ENCODE measurements at regions not wholly inside any gene's neighbourhood (a gene's known extent, or its start where the extent isn't known, plus 50 kb on each side); places are given as distances from the start of the nearest gene placed in this dataset.

GRCh38 chr18:39441648-39442047 lies 1876.0 kb upstream of the CELF4 start:
- DNase-seq: no peak

GRCh38 chr18:39435996-39436395 lies 1870.4 kb upstream of the CELF4 start:
- DNase-seq: no peak

GRCh38 chr18:39435209-39435608 lies 1869.6 kb upstream of the CELF4 start:
- no peak for DNase-seq

- DNase-seq: no peak
Observed at GRCh38 chr18:39434223-39434920, 1868.8 kb upstream of the CELF4 start.

GRCh38 chr18:39425172-39425850 lies 1859.7 kb upstream of the CELF4 start:
- DNase-seq: no peak

- DNase-seq: no peak
Observed at GRCh38 chr18:39424261-39424660, 1858.7 kb upstream of the CELF4 start.

- DNase-seq: no peak
Observed at GRCh38 chr18:39421276-39421675, 1855.7 kb upstream of the CELF4 start.

GRCh38 chr18:39419315-39419714 lies 1853.7 kb upstream of the CELF4 start:
- no peak for DNase-seq

- DNase-seq: no peak
Observed at GRCh38 chr18:39415471-39415870, 1849.9 kb upstream of the CELF4 start.

- no peak for DNase-seq
Observed at GRCh38 chr18:39414009-39414700, 1848.6 kb upstream of the CELF4 start.

GRCh38 chr18:39406941-39407340 lies 1841.3 kb upstream of the CELF4 start:
- no peak for DNase-seq

- no peak for DNase-seq
Observed at GRCh38 chr18:39403121-39403520, 1837.5 kb upstream of the CELF4 start.

- DNase-seq: no peak
Observed at GRCh38 chr18:39399662-39400061, 1834.1 kb upstream of the CELF4 start.

- DNase-seq: no peak
Observed at GRCh38 chr18:39396168-39396567, 1830.6 kb upstream of the CELF4 start.

GRCh38 chr18:39389800-39390379 lies 1824.3 kb upstream of the CELF4 start:
- DNase-seq: no peak

GRCh38 chr18:39380866-39381265 lies 1815.3 kb upstream of the CELF4 start:
- DNase-seq: no peak

- no peak for DNase-seq
Observed at GRCh38 chr18:39380186-39380725, 1814.7 kb upstream of the CELF4 start.

- DNase-seq: no peak
Observed at GRCh38 chr18:39375066-39375465, 1809.5 kb upstream of the CELF4 start.

- no peak for DNase-seq
Observed at GRCh38 chr18:39371996-39372395, 1806.4 kb upstream of the CELF4 start.

- DNase-seq: no peak
Observed at GRCh38 chr18:39366656-39367055, 1801.1 kb upstream of the CELF4 start.

- DNase-seq: no peak
Observed at GRCh38 chr18:39365836-39366485, 1800.4 kb upstream of the CELF4 start.

- DNase-seq: no peak
Observed at GRCh38 chr18:39360072-39360471, 1794.5 kb upstream of the CELF4 start.

- no peak for DNase-seq
Observed at GRCh38 chr18:39359636-39360035, 1794.0 kb upstream of the CELF4 start.

Data from CD4-positive, alpha-beta T cell treated with Interleukin-17A for 1 hour (primary cell).